Heart right ventricle (tissue), 16 donors: ENCODE measurements at regions not wholly inside any gene's neighbourhood (a gene's known extent, or its start where the extent isn't known, plus 50 kb on each side); places are given as distances from the start of the nearest gene placed in this dataset.
"Not testable (repeated sequence)": the region's sequence is repeated elsewhere in the genome, so short reads cannot be mapped to it uniquely, and the experiment has no call there.

Experiments used
- ATAC-seq, 8 donors: fragments of 200-7000 bp; cut with Tn5 transposase; one replicate each; pipeline ENCODE4 v1.9.1; 2020; ENCODE audit warnings: mild to moderate bottlenecking in 8 of 8, moderate library complexity in 8 of 8, moderate number of reproducible peaks in 1 of 8
- DNase-seq, 2 donors: peaks; one replicate each; pipeline ENCODE4 v3.0.0-alpha.2; 2020
- H3K27ac ChIP-seq, 10 donors: fragments of 200-600 bp; sonication (generic) in 2 of 10; one replicate each; pipeline versions ENCODE4 v1.5.0 to v1.8.0; 2020 to 2022; ENCODE audit warnings: mild to moderate bottlenecking in 3 of 10
- H3K27me3 ChIP-seq, 7 donors: fragments of 200-600 bp; one replicate each; pipeline ENCODE4 v1.8.0; 2021 to 2022; ENCODE audit warnings: mild to moderate bottlenecking in 2 of 7
- H3K36me3 ChIP-seq, 9 donors: fragments of 200-600 bp; sonication (generic) in 1 of 9; one replicate each; pipeline versions ENCODE4 v1.5.0 to v1.8.0; 2020 to 2022; ENCODE audit warnings: mild to moderate bottlenecking in 2 of 9
- H3K4me1 ChIP-seq, 9 donors: fragments of 200-600 bp; sonication (generic) in 1 of 9; one replicate each; pipeline versions ENCODE4 v1.5.0 to v1.8.0; 2020 to 2022; ENCODE audit warnings: mild to moderate bottlenecking in 4 of 9
- H3K4me3 ChIP-seq, 10 donors: fragments of 200-600 bp; sonication (generic) in 2 of 10; one replicate each; pipeline versions ENCODE4 v1.5.0 to v1.8.0; 2020 to 2022; ENCODE audit warnings: mild to moderate bottlenecking in 7 of 10, moderate library complexity in 2 of 10
- H3K9me3 ChIP-seq, 11 donors: fragments of 200-600 bp in 10 of 11; sonication (generic) in 2 of 11; one replicate each; pipeline versions ENCODE4 v1.5.0 to v1.8.0; 2013 to 2022; ENCODE audit warnings: mild to moderate bottlenecking in 2 of 11, control low read depth in 1 of 11, moderate library complexity in 1 of 11
- CTCF ChIP-seq, 9 donors: fragments of 200-600 bp; sonication (generic) in 2 of 9; IDR thresholded peaks; one replicate each; pipeline versions ENCODE4 v1.5.0 to v1.8.0; 2021 to 2022; ENCODE audit warnings: antibody characterized with exemption in 9 of 9, mild to moderate bottlenecking in 5 of 9, moderate library complexity in 1 of 9
- WGBS, 2 donors: extraction: QIAGEN DNeasy Blood & Tissue Kit; methylation state at CpG; one replicate each; pipeline ENCODE4 v1.1.7; 2013; ENCODE audit warnings: inconsistent platforms in 1 of 2; 5-methylcytosine and 5-hydroxymethylcytosine counted together
- intact Hi-C, 10 donors: fragments of 100-400 bp; cut with DNase I; formaldehyde crosslinking; loops; one replicate each; pipeline versions ENCODE4 v1.11.1 to v1.14.2; 2022
- donor health status: Arrhythmogenic right ventricular cardiomyopathy.
- donor health status: ischemic (EF 13 %, LVEDD 7.1; RV severe dilation, severe dysfunction).
- donor health status: healthy with polysubstance abuse.
- donor health status: DM: no; HTN: yes; CAD: no.
- donor health status: DM: no; HTN: no; CAD: no.
- donor health status: ischemic (EF 25% LVEDD 6.9; RV normal size, moderate dysfunction).
- donor health status: ischemic (EF 25% LVEDD 5.7; RV mildly dilated, moderate dysfunction).
- donor health status: healthy.
- donor health status: DM: yes; HTN: yes; CAD: no.
- donor health status: Ischemic cardiomyopathy.
- donor health status: ischemic (EF 35%, LVEDD 5.7; RV mildly dilated, moderate dysfunction).
- donor health status: nonischemic (EF 11% LVEDD 7.7; RV severe dilation, severe dysfunction).
- donor health status: DM: yes; HTN: yes; CAD: no.
- donor health status: PGD.
- donor health status: ischemic (EF 29% LVEDD 5.4; RV normal size, mild dysfunction).
- donor health status: nonischemic (EF 23%, LVEDD 6.1; RV moderate dilation, normal function).

DNA sequence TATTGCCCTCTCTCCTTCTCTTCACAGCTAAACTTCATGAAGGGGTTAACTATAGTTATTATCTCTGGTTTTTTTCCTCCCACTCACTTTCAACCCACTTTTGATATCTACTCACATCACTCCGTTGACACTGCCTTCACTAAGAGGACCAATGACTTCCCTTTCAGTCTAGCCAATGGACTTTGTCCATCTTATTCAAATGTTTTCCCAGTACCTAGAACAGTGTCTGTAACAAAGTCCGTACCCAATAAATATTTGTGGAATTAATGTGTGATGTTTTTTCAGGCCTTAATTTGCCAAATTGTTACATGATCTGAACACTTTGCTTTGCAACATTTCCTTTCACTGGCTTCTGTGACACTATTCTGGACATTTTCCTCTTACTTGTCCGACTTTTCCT is 106.0 kb upstream of the AR start:
- no peak for TF ChIP-seq CTCF (IDR thresholded peaks at IDR 0.05)
- Histone ChIP-seq H3K4me1 (no peaks in the 10 kb centered on the region), H3K27ac (no peak overlapping the region), H3K36me3 (no peaks in the 10 kb centered on the region), H3K4me3 (no peak overlapping the region), H3K27me3 (no peaks in the 10 kb centered on the region), H3K9me3 (peaks cover 0 to 4% (median 0%) of the 10 kb centered on the region in 11 donors)
- 62 to 83% methylated on average over 3 of the region's 3 CpGs for WGBS, 2 donors
- no peak for ATAC-seq
- intact Hi-C loops = no loop called here
- no peak for DNase-seq

DNA sequence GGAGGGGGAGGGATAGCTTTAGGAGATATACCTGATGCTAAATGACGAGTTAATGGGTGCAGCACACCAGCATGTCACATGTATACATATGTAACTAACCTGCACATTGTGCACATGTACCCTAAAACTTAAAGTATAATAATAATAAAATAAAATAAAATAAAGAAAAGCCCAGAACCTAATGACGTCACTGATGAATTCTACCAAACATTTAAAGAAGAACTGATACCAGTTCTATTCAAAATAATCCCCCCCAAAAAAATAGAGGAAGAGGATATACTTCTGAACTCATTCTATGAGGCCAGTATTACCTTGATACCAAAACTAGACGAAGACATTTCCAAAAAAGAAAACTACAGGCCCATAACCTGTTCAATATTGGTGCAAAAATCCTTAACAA is 68.6 kb upstream of the AR start:
- 56 to 67% methylated on average over 3 of the region's 3 CpGs for WGBS, 2 donors
- H3K36me3 ChIP-seq, H3K4me3 ChIP-seq, H3K27me3 ChIP-seq, H3K27ac ChIP-seq, intact Hi-C loops, H3K9me3 ChIP-seq, DNase-seq, ATAC-seq, H3K4me1 ChIP-seq: not testable (repeated sequence)

DNA sequence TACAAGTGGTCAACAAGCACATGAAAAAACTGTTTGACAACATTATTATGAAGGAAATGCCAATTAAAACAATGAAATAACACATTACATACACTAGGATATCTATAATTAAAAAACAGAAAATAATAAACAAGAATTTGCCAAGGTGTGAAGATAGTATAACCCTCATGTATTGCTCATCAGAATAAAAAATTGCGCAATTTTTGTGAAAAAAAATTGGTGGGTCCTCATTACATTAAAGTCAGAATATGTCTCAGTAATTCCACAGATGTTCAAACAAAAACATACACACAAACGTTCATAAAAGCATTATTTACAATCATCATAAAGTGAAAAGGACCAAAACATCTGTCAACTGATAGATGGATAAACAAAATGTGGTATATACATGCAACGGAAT is 63.0 kb upstream of the AR start:
- WGBS, 2 donors = 67 to 71% methylated on average over 3 of the region's 3 CpGs
- Histone ChIP-seq H3K27me3 (no peaks in the 10 kb centered on the region), H3K9me3 (peaks cover 0 to 9% (median 0%) of the 10 kb centered on the region in 11 donors), H3K4me3 (no peak overlapping the region), H3K4me1 (no peaks in the 10 kb centered on the region), H3K36me3 (no peaks in the 10 kb centered on the region), H3K27ac (no peak overlapping the region)
- ATAC-seq = no peak
- no peak for DNase-seq
- intact Hi-C loops = no loop called here
- TF ChIP-seq CTCF (IDR thresholded peaks at IDR 0.05) = no peak
